Muscle layer of duodenum (tissue), 2 donors: ENCODE measurements at regions not wholly inside any gene's neighbourhood (a gene's known extent, or its start where the extent isn't known, plus 50 kb on each side); places are given as distances from the start of the nearest gene placed in this dataset.

Source experiments
- H3K27ac ChIP-seq: one replicate; pipeline ENCODE4 v1.7.0; 2013; ENCODE audit warnings: mild to moderate bottlenecking, low read length
- H3K27me3 ChIP-seq: one replicate; pipeline ENCODE4 v1.7.0; 2013; ENCODE audit warnings: low read depth, mild to moderate bottlenecking, control low read depth, low read length
- H3K36me3 ChIP-seq, 2 donors: one replicate each; pipeline ENCODE4 v1.7.0; 2013; ENCODE audit warnings: low read length in 2 of 2, control low read depth in 1 of 2, mild to moderate bottlenecking in 1 of 2; ENCODE audit not compliant: insufficient read depth in 2 of 2, control insufficient read depth in 1 of 2
- H3K4me1 ChIP-seq, 2 donors: one replicate each; pipeline ENCODE4 v1.7.0; 2013; ENCODE audit warnings: low read length in 2 of 2, mild to moderate bottlenecking in 2 of 2, control low read depth in 1 of 2, moderate library complexity in 1 of 2; ENCODE audit not compliant: insufficient read depth in 2 of 2, control insufficient read depth in 1 of 2
- H3K4me3 ChIP-seq, 2 donors: one replicate each; pipeline ENCODE4 v1.7.0; 2013; ENCODE audit warnings: low read length in 2 of 2, low read depth in 1 of 2, mild to moderate bottlenecking in 1 of 2
- H3K9me3 ChIP-seq, 2 donors: one replicate each; pipeline ENCODE4 v1.7.0; 2013; ENCODE audit warnings: low read length in 2 of 2, control low read depth in 1 of 2, mild to moderate bottlenecking in 1 of 2; ENCODE audit not compliant: control insufficient read depth in 1 of 2
- donor health status: healthy.

GRCh38 chr14:58820032-58820431 is 182.3 kb downstream of the DACT1 start:
- Histone ChIP-seq H3K4me3 (no peak overlapping the region), H3K27me3 (no peaks in the 10 kb centered on the region), H3K36me3 (no peaks in the 10 kb centered on the region), H3K9me3 (no peaks in the 10 kb centered on the region), H3K4me1 (peaks cover 0 to 12% of the 10 kb centered on the region in 2 donors), H3K27ac (no peak overlapping the region)

- Histone ChIP-seq H3K27ac (no peak overlapping the region), H3K4me1 (no peaks in the 10 kb centered on the region), H3K4me3 (no peak overlapping the region), H3K36me3 (no peaks in the 10 kb centered on the region), H3K9me3 (no peaks in the 10 kb centered on the region), H3K27me3 (no peaks in the 10 kb centered on the region)
Observed at GRCh38 chr14:58821421-58821820, 183.7 kb downstream of the DACT1 start.

- no peaks in the 10 kb centered on the region for H3K27me3 ChIP-seq
- H3K4me1 ChIP-seq, result no peaks in the 10 kb centered on the region
- H3K4me3 ChIP-seq, result no peak overlapping the region
- no peaks in the 10 kb centered on the region for H3K36me3 ChIP-seq
- no peaks in the 10 kb centered on the region for H3K9me3 ChIP-seq
- H3K27ac ChIP-seq, result no peak overlapping the region
Observed at GRCh38 chr14:58822856-58823255, 185.1 kb downstream of the DACT1 start.

GRCh38 chr14:58823312-58823711 is 185.6 kb downstream of the DACT1 start:
- Histone ChIP-seq H3K36me3 (no peaks in the 10 kb centered on the region), H3K4me3 (no peak overlapping the region), H3K9me3 (no peaks in the 10 kb centered on the region), H3K4me1 (no peaks in the 10 kb centered on the region), H3K27ac (no peak overlapping the region), H3K27me3 (no peaks in the 10 kb centered on the region)

GRCh38 chr14:58824106-58824505 is 186.3 kb downstream of the DACT1 start:
- Histone ChIP-seq H3K36me3 (no peaks in the 10 kb centered on the region), H3K4me1 (no peaks in the 10 kb centered on the region), H3K27me3 (no peaks in the 10 kb centered on the region), H3K4me3 (no peak overlapping the region), H3K27ac (no peak overlapping the region), H3K9me3 (no peaks in the 10 kb centered on the region)

- Histone ChIP-seq H3K27ac (no peak overlapping the region), H3K27me3 (no peaks in the 10 kb centered on the region), H3K36me3 (no peaks in the 10 kb centered on the region), H3K4me3 (no peak overlapping the region), H3K4me1 (no peaks in the 10 kb centered on the region), H3K9me3 (no peaks in the 10 kb centered on the region)
Observed at GRCh38 chr14:58824796-58825195, 187.0 kb downstream of the DACT1 start.

GRCh38 chr14:58825606-58826005 is 187.8 kb downstream of the DACT1 start:
- H3K4me3 ChIP-seq, result no peak overlapping the region
- no peaks in the 10 kb centered on the region for H3K27me3 ChIP-seq
- no peaks in the 10 kb centered on the region for H3K36me3 ChIP-seq
- no peak overlapping the region for H3K27ac ChIP-seq
- H3K9me3 ChIP-seq, result no peaks in the 10 kb centered on the region
- H3K4me1 ChIP-seq, result no peaks in the 10 kb centered on the region

GRCh38 chr14:58826845-58827686 is 189.3 kb downstream of the DACT1 start:
- Histone ChIP-seq H3K4me1 (no peaks in the 10 kb centered on the region), H3K27ac (no peak overlapping the region)

GRCh38 chr14:58828298-58828697 is 190.5 kb downstream of the DACT1 start:
- no peaks in the 10 kb centered on the region for H3K4me1 ChIP-seq
- no peak overlapping the region for H3K4me3 ChIP-seq
- H3K27ac ChIP-seq, result no peak overlapping the region
- no peaks in the 10 kb centered on the region for H3K9me3 ChIP-seq
- no peaks in the 10 kb centered on the region for H3K27me3 ChIP-seq
- H3K36me3 ChIP-seq, result no peaks in the 10 kb centered on the region

More at GRCh38 chr14:58826845-58827686, 189.3 kb downstream of the DACT1 start:
- Histone ChIP-seq H3K4me3 (no peak overlapping the region), H3K9me3 (no peaks in the 10 kb centered on the region), H3K27me3 (no peaks in the 10 kb centered on the region), H3K36me3 (no peaks in the 10 kb centered on the region)

GRCh38 chr14:58829594-58829993 is 191.8 kb downstream of the DACT1 start:
- Histone ChIP-seq H3K4me1 (no peaks in the 10 kb centered on the region), H3K36me3 (no peaks in the 10 kb centered on the region), H3K9me3 (no peaks in the 10 kb centered on the region)

GRCh38 chr14:58830121-58830520 is 192.4 kb downstream of the DACT1 start:
- Histone ChIP-seq H3K9me3 (no peaks in the 10 kb centered on the region), H3K4me3 (no peak overlapping the region), H3K36me3 (no peaks in the 10 kb centered on the region), H3K27me3 (no peaks in the 10 kb centered on the region), H3K4me1 (no peaks in the 10 kb centered on the region), H3K27ac (no peak overlapping the region)

More at GRCh38 chr14:58829594-58829993, 191.8 kb downstream of the DACT1 start:
- Histone ChIP-seq H3K27me3 (no peaks in the 10 kb centered on the region), H3K27ac (no peak overlapping the region), H3K4me3 (no peak overlapping the region)

- H3K4me3 ChIP-seq, result no peak overlapping the region
- H3K4me1 ChIP-seq, result no peaks in the 10 kb centered on the region
- H3K9me3 ChIP-seq, result no peaks in the 10 kb centered on the region
- no peaks in the 10 kb centered on the region for H3K36me3 ChIP-seq
- H3K27ac ChIP-seq, result no peak overlapping the region
- no peaks in the 10 kb centered on the region for H3K27me3 ChIP-seq
Observed at GRCh38 chr14:58832095-58832521, 194.3 kb downstream of the DACT1 start.
